ENCODE measurements at regions not wholly inside any gene's neighbourhood (a gene's known extent, or its start where the extent isn't known, plus 50 kb on each side); places are given as distances from the start of the nearest gene placed in this dataset.

- Histone ChIP-seq H3K4me3 (ENCODE audit: low read length) (no peak overlapping the region), H3K36me3 (ENCODE audit: control insufficient read depth, insufficient read depth, low read length) (no peaks in the 10 kb centered on the region), H3K27me3 (ENCODE audit: control insufficient read depth, insufficient read depth, low read length) (no peaks in the 10 kb centered on the region), H3K4me1 (ENCODE audit: control insufficient read depth, insufficient read depth, low read length) (no peaks in the 10 kb centered on the region), H3K9ac (ENCODE audit: low read length) (no peak overlapping the region), H3K27ac (ENCODE audit: low read depth, low read length) (no peak overlapping the region)
Measured at GRCh38 chr10:31153161-31153560, 121.5 kb upstream of the ZNF438 start.

- Histone ChIP-seq H3K27me3 (ENCODE audit: control insufficient read depth, insufficient read depth, low read length) (no peaks in the 10 kb centered on the region), H3K4me1 (ENCODE audit: control insufficient read depth, insufficient read depth, low read length) (no peaks in the 10 kb centered on the region), H3K4me3 (ENCODE audit: low read length) (no peak overlapping the region), H3K27ac (ENCODE audit: low read depth, low read length) (no peak overlapping the region), H3K9ac (ENCODE audit: low read length) (no peak overlapping the region), H3K36me3 (ENCODE audit: control insufficient read depth, insufficient read depth, low read length) (no peaks in the 10 kb centered on the region)
Measured at GRCh38 chr10:31153692-31154091, 122.0 kb upstream of the ZNF438 start.

- Histone ChIP-seq H3K4me1 (ENCODE audit: control insufficient read depth, insufficient read depth, low read length) (no peaks in the 10 kb centered on the region), H3K4me3 (ENCODE audit: low read length) (no peak overlapping the region), H3K27me3 (ENCODE audit: control insufficient read depth, insufficient read depth, low read length) (no peaks in the 10 kb centered on the region), H3K9ac (ENCODE audit: low read length) (no peak overlapping the region), H3K36me3 (ENCODE audit: control insufficient read depth, insufficient read depth, low read length) (no peaks in the 10 kb centered on the region), H3K27ac (ENCODE audit: low read depth, low read length) (no peak overlapping the region)
Measured at GRCh38 chr10:31154996-31155395, 123.3 kb upstream of the ZNF438 start.

DNA sequence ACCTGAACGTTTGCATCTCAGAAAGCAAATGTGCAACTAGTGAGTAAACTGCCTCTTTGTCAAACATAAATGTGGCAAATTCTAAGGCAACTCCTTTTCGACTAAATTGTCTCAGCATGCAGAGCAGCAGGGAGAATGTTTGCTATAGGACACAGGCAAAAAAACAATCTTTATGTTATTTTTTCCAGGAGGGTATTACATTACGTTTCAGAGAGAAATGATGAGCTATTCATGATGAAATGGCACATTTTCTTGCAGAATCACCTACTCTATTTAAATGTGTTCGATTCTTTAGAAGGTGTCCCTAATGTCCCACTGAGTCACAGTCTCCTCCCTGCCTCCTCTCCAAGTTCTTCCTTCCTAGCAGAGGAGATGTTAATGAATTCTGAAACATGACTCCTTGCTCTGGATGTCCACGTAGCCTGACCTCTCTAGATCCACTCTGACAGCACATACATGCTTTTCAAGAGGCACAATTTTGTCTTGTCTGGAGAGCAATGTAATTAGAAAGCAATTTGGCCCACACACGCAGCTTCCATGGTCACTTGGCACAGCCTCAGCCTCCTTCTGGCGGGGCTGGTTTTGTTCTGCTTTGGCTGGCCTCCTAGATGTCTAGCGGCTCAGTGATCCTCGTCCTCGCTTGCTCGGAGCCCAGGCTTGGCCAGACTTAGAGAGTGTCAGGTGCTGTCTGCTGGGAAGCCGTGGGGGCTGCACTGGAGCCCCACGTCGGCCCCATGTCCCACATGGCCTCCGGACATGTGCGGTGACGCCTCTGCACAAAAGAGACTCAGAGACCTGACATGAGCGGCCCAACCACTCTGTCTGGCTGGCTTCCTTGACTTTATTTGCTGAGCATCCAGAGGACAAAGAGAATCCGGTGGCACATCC lies 125.7 kb upstream of the ZNF438 start:
- no peak overlapping the region for H3K27ac ChIP-seq (ENCODE audit: low read depth, low read length)

GRCh38 chr10:31158011-31158658 lies 126.5 kb upstream of the ZNF438 start:
- no peak overlapping the region for H3K27ac ChIP-seq (ENCODE audit: low read depth, low read length)
- no peak overlapping the region for H3K4me3 ChIP-seq (ENCODE audit: low read length)
- no peaks in the 10 kb centered on the region for H3K27me3 ChIP-seq (ENCODE audit: control insufficient read depth, insufficient read depth, low read length)
- no peaks in the 10 kb centered on the region for H3K4me1 ChIP-seq (ENCODE audit: control insufficient read depth, insufficient read depth, low read length)
- H3K36me3 ChIP-seq (ENCODE audit: control insufficient read depth, insufficient read depth, low read length) = no peaks in the 10 kb centered on the region
- no peak overlapping the region for H3K9ac ChIP-seq (ENCODE audit: low read length)

More for the DNA sequence above, 125.7 kb upstream of the ZNF438 start:
- no peaks in the 10 kb centered on the region for H3K4me1 ChIP-seq (ENCODE audit: control insufficient read depth, insufficient read depth, low read length)
- no peak overlapping the region for H3K9ac ChIP-seq (ENCODE audit: low read length)
- H3K36me3 ChIP-seq (ENCODE audit: control insufficient read depth, insufficient read depth, low read length) = no peaks in the 10 kb centered on the region
- H3K4me3 ChIP-seq (ENCODE audit: low read length) = no peak overlapping the region
- H3K27me3 ChIP-seq (ENCODE audit: control insufficient read depth, insufficient read depth, low read length) = no peaks in the 10 kb centered on the region

DNA sequence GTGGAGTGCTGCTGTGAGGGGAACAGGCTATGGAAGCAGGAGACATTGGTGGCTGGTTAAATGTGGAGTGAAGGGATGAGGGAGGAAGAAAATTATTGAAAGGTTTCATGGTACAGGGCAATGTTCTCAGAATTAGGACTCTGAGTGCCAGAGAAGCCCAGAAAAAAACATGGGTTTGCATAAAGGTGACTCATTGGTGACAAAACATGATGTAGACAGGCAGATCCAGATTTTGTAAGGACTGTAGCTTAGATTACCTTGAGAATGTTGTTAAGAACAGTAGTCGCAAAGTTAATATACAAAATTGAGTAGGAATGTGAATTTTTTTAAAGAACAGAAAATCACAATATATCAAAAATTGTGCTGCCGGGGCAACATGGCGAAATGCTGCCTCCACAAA lies 134.9 kb upstream of the ZNF438 start:
- H3K27me3 ChIP-seq (ENCODE audit: control insufficient read depth, insufficient read depth, low read length) = no peaks in the 10 kb centered on the region
- no peaks in the 10 kb centered on the region for H3K4me1 ChIP-seq (ENCODE audit: control insufficient read depth, insufficient read depth, low read length)
- no peak overlapping the region for H3K9ac ChIP-seq (ENCODE audit: low read length)
- H3K4me3 ChIP-seq (ENCODE audit: low read length) = no peak overlapping the region
- H3K36me3 ChIP-seq (ENCODE audit: control insufficient read depth, insufficient read depth, low read length) = no peaks in the 10 kb centered on the region
- no peak overlapping the region for H3K27ac ChIP-seq (ENCODE audit: low read depth, low read length)

DNA sequence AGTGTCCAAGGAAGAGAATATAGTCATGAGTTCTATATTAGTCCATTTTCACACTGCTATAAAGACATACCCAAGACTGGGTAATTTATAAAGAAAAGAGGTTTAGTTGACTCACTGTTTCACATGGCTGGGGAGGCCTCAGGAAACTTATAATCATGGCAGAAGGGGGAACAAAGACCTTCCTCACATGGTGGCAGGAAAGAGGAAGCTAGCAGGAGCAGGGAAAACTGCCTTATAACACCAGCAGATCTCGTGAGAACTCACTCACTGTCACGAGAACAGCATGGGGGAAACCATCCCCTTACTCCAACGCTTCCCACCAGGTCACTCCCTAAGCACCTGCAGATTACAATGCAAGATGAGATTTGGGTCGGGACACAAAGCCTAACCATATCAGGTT lies 139.0 kb upstream of the ZNF438 start:
- Histone ChIP-seq H3K4me3 (ENCODE audit: low read length) (no peak overlapping the region), H3K27ac (ENCODE audit: low read depth, low read length) (no peak overlapping the region), H3K36me3 (ENCODE audit: control insufficient read depth, insufficient read depth, low read length) (no peaks in the 10 kb centered on the region), H3K27me3 (ENCODE audit: control insufficient read depth, insufficient read depth, low read length) (no peaks in the 10 kb centered on the region), H3K4me1 (ENCODE audit: control insufficient read depth, insufficient read depth, low read length) (no peaks in the 10 kb centered on the region), H3K9ac (ENCODE audit: low read length) (no peak overlapping the region)

DNA sequence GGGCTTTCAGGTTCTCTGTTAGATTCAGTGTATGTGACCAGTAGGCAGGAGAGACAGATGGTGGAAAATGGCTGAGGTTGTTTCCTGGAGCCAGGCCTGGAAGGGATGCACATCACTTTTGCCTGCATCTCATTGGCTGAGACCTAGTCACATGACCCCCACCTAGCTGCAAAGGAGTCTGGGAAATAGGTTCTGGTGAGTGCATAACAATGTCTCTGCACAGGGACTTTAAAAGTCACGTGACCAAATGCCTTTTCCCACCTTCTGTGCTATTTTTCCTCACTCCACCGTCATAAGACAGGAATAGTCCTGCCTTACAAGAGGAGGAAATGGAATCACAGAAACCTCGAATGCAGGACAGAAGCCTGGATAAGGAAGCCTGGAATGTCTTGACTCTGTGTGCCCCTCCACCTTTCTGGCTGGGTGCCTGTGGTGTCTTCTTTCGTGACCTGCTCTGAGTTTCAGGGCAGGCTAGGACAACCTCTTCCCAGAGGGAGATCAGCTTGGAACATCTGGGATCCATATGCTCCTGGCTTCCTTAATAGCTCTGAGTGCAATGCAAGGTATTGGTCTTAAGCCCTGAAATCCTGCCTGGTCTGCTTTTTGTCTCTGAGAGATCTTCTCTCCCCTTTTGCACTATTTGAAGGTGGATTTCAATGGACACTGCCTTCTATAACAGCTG lies 139.9 kb upstream of the ZNF438 start:
- Histone ChIP-seq H3K9ac (ENCODE audit: low read length) (no peak overlapping the region), H3K4me3 (ENCODE audit: low read length) (no peak overlapping the region), H3K27ac (ENCODE audit: low read depth, low read length) (no peak overlapping the region), H3K4me1 (ENCODE audit: control insufficient read depth, insufficient read depth, low read length) (no peaks in the 10 kb centered on the region), H3K27me3 (ENCODE audit: control insufficient read depth, insufficient read depth, low read length) (no peaks in the 10 kb centered on the region), H3K36me3 (ENCODE audit: control insufficient read depth, insufficient read depth, low read length) (no peaks in the 10 kb centered on the region)

GRCh38 chr10:31172925-31173324 lies 141.3 kb upstream of the ZNF438 start:
- Histone ChIP-seq H3K4me1 (ENCODE audit: control insufficient read depth, insufficient read depth, low read length) (no peaks in the 10 kb centered on the region), H3K4me3 (ENCODE audit: low read length) (no peak overlapping the region), H3K27me3 (ENCODE audit: control insufficient read depth, insufficient read depth, low read length) (no peaks in the 10 kb centered on the region), H3K36me3 (ENCODE audit: control insufficient read depth, insufficient read depth, low read length) (no peaks in the 10 kb centered on the region), H3K27ac (ENCODE audit: low read depth, low read length) (no peak overlapping the region), H3K9ac (ENCODE audit: low read length) (no peak overlapping the region)

DNA sequence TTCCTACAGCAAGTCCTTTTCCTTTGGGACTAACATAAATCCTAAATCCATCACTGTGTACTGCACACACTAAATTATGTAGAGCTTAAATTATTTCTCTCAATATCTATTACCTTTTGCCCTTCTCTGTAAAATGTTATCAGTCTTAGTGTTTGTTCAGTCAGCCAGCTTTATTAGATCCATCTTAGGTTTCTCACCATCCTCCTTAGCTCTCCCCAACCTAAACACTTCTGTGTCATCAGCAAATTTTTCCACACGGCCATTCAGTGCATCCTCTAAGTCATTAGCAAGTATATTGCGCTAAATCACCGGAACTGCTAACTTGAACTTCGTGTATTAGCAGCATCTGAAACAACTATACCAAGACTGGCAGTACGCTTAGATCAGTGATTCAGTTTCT lies 142.1 kb upstream of the ZNF438 start:
- Histone ChIP-seq H3K4me3 (ENCODE audit: low read length) (no peak overlapping the region), H3K36me3 (ENCODE audit: control insufficient read depth, insufficient read depth, low read length) (no peaks in the 10 kb centered on the region), H3K27ac (ENCODE audit: low read depth, low read length) (no peak overlapping the region), H3K4me1 (ENCODE audit: control insufficient read depth, insufficient read depth, low read length) (no peaks in the 10 kb centered on the region), H3K9ac (ENCODE audit: low read length) (no peak overlapping the region), H3K27me3 (ENCODE audit: control insufficient read depth, insufficient read depth, low read length) (no peaks in the 10 kb centered on the region)

DNA sequence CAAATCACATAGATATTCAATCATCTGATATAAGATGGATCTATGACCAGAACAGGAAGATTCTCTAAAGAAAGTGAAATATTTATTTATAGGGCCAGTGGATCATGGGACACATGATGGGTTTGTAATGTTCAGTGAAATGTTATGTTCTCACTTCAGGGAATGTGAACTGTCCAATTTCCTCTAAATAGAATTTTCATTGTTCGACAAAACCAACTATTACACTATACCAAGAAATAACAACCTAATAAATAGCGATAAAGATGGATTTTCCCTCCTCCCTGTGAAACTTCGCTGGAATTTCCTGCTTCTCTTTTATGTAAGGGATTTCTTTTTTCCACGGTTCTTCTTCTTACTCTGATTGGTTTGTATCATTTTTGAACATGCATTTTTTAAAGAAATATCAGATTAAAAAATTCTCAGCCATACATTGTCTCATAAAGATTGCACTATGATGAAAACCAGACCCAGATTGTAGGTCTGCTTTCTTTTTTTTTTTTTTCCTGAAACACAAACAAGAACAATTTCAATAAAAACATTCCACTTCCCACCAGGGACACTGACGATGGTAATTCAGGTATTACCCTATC lies 139.8 kb upstream of the ZEB1 start:
- no peaks in the 10 kb centered on the region for H3K4me1 ChIP-seq (ENCODE audit: control insufficient read depth, insufficient read depth, low read length)
- no peak overlapping the region for H3K4me3 ChIP-seq (ENCODE audit: low read length)
- H3K27me3 ChIP-seq (ENCODE audit: control insufficient read depth, insufficient read depth, low read length) = no peaks in the 10 kb centered on the region
- no peak overlapping the region for H3K9ac ChIP-seq (ENCODE audit: low read length)
- no peaks in the 10 kb centered on the region for H3K36me3 ChIP-seq (ENCODE audit: control insufficient read depth, insufficient read depth, low read length)
- H3K27ac ChIP-seq (ENCODE audit: low read depth, low read length) = no peak overlapping the region

GRCh38 chr10:31186225-31187000 lies 132.6 kb upstream of the ZEB1 start:
- no peak overlapping the region for H3K4me3 ChIP-seq (ENCODE audit: low read length)
- H3K36me3 ChIP-seq (ENCODE audit: control insufficient read depth, insufficient read depth, low read length) = no peaks in the 10 kb centered on the region
- H3K27ac ChIP-seq (ENCODE audit: low read depth, low read length) = no peak overlapping the region
- H3K4me1 ChIP-seq (ENCODE audit: control insufficient read depth, insufficient read depth, low read length) = peaks cover 6% of the 10 kb centered on the region
- H3K9ac ChIP-seq (ENCODE audit: low read length) = no peak overlapping the region
- no peaks in the 10 kb centered on the region for H3K27me3 ChIP-seq (ENCODE audit: control insufficient read depth, insufficient read depth, low read length)
